ENCODE measurements at regions not wholly inside any gene's neighbourhood (a gene's known extent, or its start where the extent isn't known, plus 50 kb on each side); places are given as distances from the start of the nearest gene placed in this dataset.

- no peak for DNase-seq
Measured at GRCh38 chr7:47039089-47039648, 542.7 kb downstream of the TNS3 start.

GRCh38 chr7:47038621-47039020 is 543.3 kb downstream of the TNS3 start:
- DNase-seq = no peak

- DNase-seq = no peak
Measured at GRCh38 chr7:47037607-47038006, 544.3 kb downstream of the TNS3 start.

- no peak for DNase-seq
Measured at GRCh38 chr7:47036909-47037308, 545.0 kb downstream of the TNS3 start.

GRCh38 chr7:47035522-47035921 is 546.4 kb downstream of the TNS3 start:
- no peak for DNase-seq

GRCh38 chr7:47034180-47034579 is 547.7 kb downstream of the TNS3 start:
- no peak for DNase-seq

GRCh38 chr7:47032536-47032908 is 549.4 kb downstream of the TNS3 start:
- no peak for DNase-seq

- DNase-seq = no peak
Measured at GRCh38 chr7:47031786-47032535, 550.0 kb downstream of the TNS3 start.

GRCh38 chr7:47028284-47028683 is 553.6 kb downstream of the TNS3 start:
- no peak for DNase-seq

- no peak for DNase-seq
Measured at GRCh38 chr7:47027695-47028240, 554.1 kb downstream of the TNS3 start.

- DNase-seq = no peak
Measured at GRCh38 chr7:47026780-47027361, 555.0 kb downstream of the TNS3 start.

GRCh38 chr7:47024991-47025390 is 556.9 kb downstream of the TNS3 start:
- DNase-seq = no peak

- DNase-seq = no peak
Measured at GRCh38 chr7:47008461-47008860, 573.5 kb downstream of the TNS3 start.

- no peak for DNase-seq
Measured at GRCh38 chr7:47007471-47007870, 574.4 kb downstream of the TNS3 start.

GRCh38 chr7:47000561-47000960 is 581.4 kb downstream of the TNS3 start:
- DNase-seq = no peak

GRCh38 chr7:46999866-47000265 is 582.0 kb downstream of the TNS3 start:
- no peak for DNase-seq

GRCh38 chr7:46996972-46997371 is 584.9 kb downstream of the TNS3 start:
- DNase-seq = no peak

GRCh38 chr7:46993396-46993795 is 588.5 kb downstream of the TNS3 start:
- DNase-seq = no peak

- no peak for DNase-seq
Measured at GRCh38 chr7:46990761-46991160, 591.1 kb downstream of the TNS3 start.

- no peak for DNase-seq
Measured at GRCh38 chr7:46989247-46989646, 592.7 kb downstream of the TNS3 start.

- no peak for DNase-seq
Measured at GRCh38 chr7:46982928-46983327, 599.0 kb downstream of the TNS3 start.

- DNase-seq = no peak
Measured at GRCh38 chr7:46979439-46979838, 602.5 kb downstream of the TNS3 start.

GRCh38 chr7:46975493-46975892 is 606.4 kb downstream of the TNS3 start:
- no peak for DNase-seq

- DNase-seq = no peak
Measured at GRCh38 chr7:46972205-46972604, 609.7 kb downstream of the TNS3 start.

Measured in CD4-positive, alpha-beta T cell treated with Interferon alpha-2 for 1 hour (primary cell).